WTC11 (cell line): ENCODE measurements at regions not wholly inside any gene's neighbourhood (a gene's known extent, or its start where the extent isn't known, plus 50 kb on each side); places are given as distances from the start of the nearest gene placed in this dataset.

Source experiments
- ATAC-seq: fragments of 200-7000 bp; cut with Tn5 transposase; 2 replicates; pipeline ENCODE4 v1.10.0; 2021; ENCODE audit warnings: mild to moderate bottlenecking, moderate library complexity
- CTCF ChIA-PET: fragments of 300-600 bp; sonication (Branson Sonifier 250); formaldehyde crosslinking; loops from one replicate; lab custom pipeline; 2021; ENCODE audit warnings: antibody characterized with exemption; lab: Charles Lee
- POLR2A ChIA-PET: fragments of 350-600 bp; sonication (Branson Sonifier 250); formaldehyde crosslinking; loops from one replicate; lab custom pipeline; 2021; ENCODE audit warnings: antibody characterized with exemption; lab: Charles Lee
- DNase-seq: peaks from one replicate; pipeline ENCODE4 v3.0.0; 2021; ENCODE audit warnings: low spot score
- H3K27ac Mint-ChIP-seq: 2 replicates; pipeline ENCODE4 v1.8.0; 2021; ENCODE audit warnings: mixed read lengths
- H3K27me3 Mint-ChIP-seq: 2 replicates; pipeline ENCODE4 v1.8.0; 2021; ENCODE audit warnings: low read depth, mild to moderate bottlenecking, moderate library complexity, mixed read lengths
- H3K36me3 Mint-ChIP-seq: 2 replicates; pipeline ENCODE4 v1.8.0; 2021; ENCODE audit warnings: mixed read lengths
- H3K4me1 Mint-ChIP-seq: 2 replicates; pipeline ENCODE4 v1.8.0; 2022; ENCODE audit warnings: mixed read lengths
- H3K4me3 Mint-ChIP-seq: 2 replicates; pipeline ENCODE4 v1.8.0; 2021; ENCODE audit warnings: mild to moderate bottlenecking, moderate library complexity, mixed read lengths
- H3K9me3 Mint-ChIP-seq: 2 replicates; pipeline ENCODE4 v1.8.0; 2021; ENCODE audit warnings: mixed read lengths
- AFF4 ChIP-seq: sonication (generic); formaldehyde crosslinking; IDR thresholded peaks from 2 replicates; pipeline ENCODE4 v1.8.1; 2023; ENCODE audit warnings: mild to moderate bottlenecking, missing genetic modification reagents, borderline replicate concordance
- AR ChIP-seq: fragments of 250-450 bp; sonication (Bioruptor Pico); IDR thresholded peaks from 2 replicates; pipeline ENCODE4 v1.9.0; 2021; ENCODE audit warnings: mild to moderate bottlenecking
- CREM ChIP-seq: sonication (generic); formaldehyde crosslinking; IDR thresholded peaks from 2 replicates; pipeline ENCODE4 v1.8.1; 2022; ENCODE audit warnings: mild to moderate bottlenecking, missing genetic modification reagents, moderate library complexity
- E2F1 ChIP-seq: sonication (generic); formaldehyde crosslinking; IDR thresholded peaks from 2 replicates; pipeline ENCODE4 v1.8.0; 2022; ENCODE audit warnings: mild to moderate bottlenecking, missing genetic modification reagents
- FOXP1 ChIP-seq: sonication (generic); formaldehyde crosslinking; IDR thresholded peaks from 2 replicates; pipeline ENCODE4 v1.8.0; 2022; ENCODE audit warnings: missing genetic modification reagents, mild to moderate bottlenecking, moderate library complexity, borderline replicate concordance
- HMGA2 ChIP-seq: fragments of 250-450 bp; sonication (Bioruptor Pico); IDR thresholded peaks from 2 replicates; pipeline ENCODE4 v1.4.0; 2021; ENCODE audit warnings: mild to moderate bottlenecking, moderate library complexity
- MAX ChIP-seq: sonication (generic); formaldehyde crosslinking; IDR thresholded peaks from 2 replicates; pipeline ENCODE4 v1.8.0; 2022; ENCODE audit warnings: mild to moderate bottlenecking, missing genetic modification reagents
- MLX ChIP-seq: sonication (generic); formaldehyde crosslinking; IDR thresholded peaks from 2 replicates; pipeline ENCODE4 v1.8.1; 2023; ENCODE audit warnings: mild to moderate bottlenecking, missing genetic modification reagents, moderate library complexity
- NFATC4 ChIP-seq: fragments of 250-450 bp; sonication (Bioruptor Pico); IDR thresholded peaks from 2 replicates; pipeline ENCODE4 v1.9.0; 2021; ENCODE audit warnings: mild to moderate bottlenecking
- NFYB ChIP-seq: sonication (generic); formaldehyde crosslinking; conservative IDR thresholded peaks from 2 replicates; pipeline ENCODE4 v1.8.0; 2022; ENCODE audit warnings: low read depth, missing genetic modification reagents
- NR2C2 ChIP-seq: sonication (generic); formaldehyde crosslinking; IDR thresholded peaks from 2 replicates; pipeline ENCODE4 v1.8.0; 2022; ENCODE audit warnings: mild to moderate bottlenecking, missing genetic modification reagents
- PREB ChIP-seq: sonication (generic); formaldehyde crosslinking; IDR thresholded peaks from 2 replicates; pipeline ENCODE4 v1.8.1; 2022; ENCODE audit warnings: mild to moderate bottlenecking, missing genetic modification reagents, moderate library complexity, borderline replicate concordance
- SP1 ChIP-seq: sonication (generic); formaldehyde crosslinking; conservative IDR thresholded peaks from 2 replicates; pipeline ENCODE4 v1.8.1; 2022; ENCODE audit warnings: missing genetic modification reagents
- USF1 ChIP-seq: sonication (generic); formaldehyde crosslinking; IDR thresholded peaks from 2 replicates; pipeline ENCODE4 v1.8.0; 2022; ENCODE audit warnings: mild to moderate bottlenecking, missing genetic modification reagents
- USF2 ChIP-seq: sonication (generic); formaldehyde crosslinking; IDR thresholded peaks from 2 replicates; pipeline ENCODE4 v1.8.1; 2023; ENCODE audit warnings: mild to moderate bottlenecking, missing genetic modification reagents, moderate library complexity
- ZBTB21 ChIP-seq: sonication (generic); formaldehyde crosslinking; IDR thresholded peaks from 2 replicates; pipeline ENCODE4 v1.8.1; 2023; ENCODE audit warnings: mild to moderate bottlenecking, missing genetic modification reagents, borderline replicate concordance
- ZNF532 ChIP-seq: fragments of 250-450 bp; sonication (Bioruptor Pico); IDR thresholded peaks from 2 replicates; pipeline ENCODE4 v1.9.0; 2021; ENCODE audit warnings: mild to moderate bottlenecking, borderline replicate concordance

- no peaks in the 10 kb centered on the region for H3K27me3 Mint-ChIP-seq
- H3K4me3 Mint-ChIP-seq = no peak overlapping the region
- H3K36me3 Mint-ChIP-seq = peaks cover 6% of the 10 kb centered on the region
- no peak overlapping the region for H3K27ac Mint-ChIP-seq
- no peaks in the 10 kb centered on the region for H3K4me1 Mint-ChIP-seq
- ChIA-PET POLR2A (no interaction called here), CTCF (interaction anchor here (1.0 to 2.0 kb wide), 3 partner anchors 20 to 252 kb away, joined by 3 to 7 read pairs (median 6); no protein-coding TSS in a partner anchor)
- TF ChIP-seq SP1 (CRISPR knock-in tag) (no peak), AR (CRISPR knock-in tag) (no peak), ZBTB21 (no peak), FOXP1 (CRISPR knock-in tag) (no peak), NR2C2 (CRISPR knock-in tag) (no peak), CREM (no peak), HMGA2 (CRISPR knock-in tag) (no peak), ZNF532 (no peak), E2F1 (no peak), AFF4 (CRISPR knock-in tag) (no peak), NFATC4 (CRISPR knock-in tag) (no peak), USF1 (CRISPR knock-in tag) (no peak), MAX (CRISPR knock-in tag) (no peak), USF2 (CRISPR knock-in tag) (no peak), NFYB (CRISPR knock-in tag) (no peak), PREB (no peak), MLX (no peak)
- ATAC-seq (no peak), DNase-seq (no peak)
- peaks cover 7% of the 10 kb centered on the region for H3K9me3 Mint-ChIP-seq
Measured at GRCh38 chr2:10183146-10183675, 60.7 kb downstream of the RRM2 start.
